Activated CD4-positive, alpha-beta T cell treated with anti-CD3 and anti-CD28 coated beads for 36 hours (primary cell): ENCODE measurements at regions not wholly inside any gene's neighbourhood (a gene's known extent, or its start where the extent isn't known, plus 50 kb on each side); places are given as distances from the start of the nearest gene placed in this dataset.

Experiments used
- ATAC-seq: fragments of 200-7000 bp; cut with Tn5 transposase; one replicate; pipeline ENCODE4 v1.10.0; 2021; ENCODE audit warnings: mild to moderate bottlenecking, moderate library complexity
- CTCF ChIA-PET: fragments of 350-600 bp; sonication (Branson Sonifier 250); formaldehyde crosslinking; loops from one replicate; lab custom pipeline; 2021; ENCODE audit warnings: antibody characterized with exemption; lab: Charles Lee
- POLR2A ChIA-PET: fragments of 350-600 bp; sonication (Branson Sonifier 250); formaldehyde crosslinking; loops from one replicate; lab custom pipeline; 2021; ENCODE audit warnings: antibody characterized with exemption, inconsistent platforms; lab: Charles Lee
- DNase-seq: peaks from one replicate; pipeline ENCODE4 v3.0.0-alpha.2; 2020
- H3K27ac Mint-ChIP-seq: one replicate; pipeline ENCODE4 v1.8.0; 2021; ENCODE audit warnings: mixed read lengths
- H3K27me3 Mint-ChIP-seq: one replicate; pipeline ENCODE4 v1.8.0; 2021; ENCODE audit warnings: mixed read lengths
- H3K36me3 Mint-ChIP-seq: one replicate; pipeline ENCODE4 v1.8.0; 2021; ENCODE audit warnings: low read depth, mixed read lengths
- H3K4me1 Mint-ChIP-seq: one replicate; pipeline ENCODE4 v1.8.0; 2021; ENCODE audit warnings: mixed read lengths
- H3K4me3 Mint-ChIP-seq: one replicate; pipeline ENCODE4 v1.8.0; 2021; ENCODE audit warnings: mild to moderate bottlenecking, moderate library complexity, mixed read lengths
- H3K9me3 Mint-ChIP-seq: one replicate; pipeline ENCODE4 v1.8.0; 2021; ENCODE audit warnings: low read depth, mixed read lengths
- intact Hi-C, 2 experiments: fragments of 100-400 bp; cut with DNase I in 1 of 2; cut with micrococcal nuclease in 1 of 2; formaldehyde crosslinking; loops; one replicate each; pipeline versions ENCODE4 v1.14.2 to v1.15.1; 2022 to 2024; cut with DNase I, micrococcal nuclease

DNA sequence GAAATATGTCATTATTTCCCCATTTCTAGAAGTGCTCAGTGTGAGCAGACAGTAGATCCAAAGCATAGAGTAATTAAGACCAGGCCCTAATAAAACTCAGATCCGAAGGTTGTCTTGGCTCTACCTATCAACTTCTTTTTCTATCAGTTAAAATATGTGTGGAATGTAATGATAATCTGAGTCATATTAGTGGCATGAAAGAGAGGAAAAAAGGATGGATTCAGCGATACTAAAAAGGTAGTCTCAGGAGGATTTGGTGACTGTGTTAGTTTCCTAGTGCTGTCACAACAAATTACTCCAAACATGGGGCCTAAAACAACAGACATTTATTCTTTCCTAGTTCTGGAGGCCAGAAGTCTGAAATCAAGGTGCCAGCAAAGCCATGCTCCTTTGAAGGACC, 103.7 kb upstream of the NABP1 start:
- Mint-ChIP-seq H3K27ac (peak overlapping the region; percentile 85), H3K36me3 (no peaks in the 10 kb centered on the region), H3K27me3 (no peaks in the 10 kb centered on the region), H3K4me1 (peaks cover 49% of the 10 kb centered on the region), H3K4me3 (no peak overlapping the region), H3K9me3 (no peaks in the 10 kb centered on the region)
- POLR2A ChIA-PET: no interaction called here
- ATAC-seq: no peak
- DNase-seq: no peak
- CTCF ChIA-PET: interaction anchor here (0.6 to 1.7 kb wide), 7 partner anchors 16 to 495 kb away, joined by 3 to 5 read pairs (median 3); no protein-coding TSS in a partner anchor
- intact Hi-C loops: loop anchor here in 1 of 2 experiments (5.0 kb wide), 2 partner anchors 43 to 168 kb away; no protein-coding TSS in a partner anchor

DNA sequence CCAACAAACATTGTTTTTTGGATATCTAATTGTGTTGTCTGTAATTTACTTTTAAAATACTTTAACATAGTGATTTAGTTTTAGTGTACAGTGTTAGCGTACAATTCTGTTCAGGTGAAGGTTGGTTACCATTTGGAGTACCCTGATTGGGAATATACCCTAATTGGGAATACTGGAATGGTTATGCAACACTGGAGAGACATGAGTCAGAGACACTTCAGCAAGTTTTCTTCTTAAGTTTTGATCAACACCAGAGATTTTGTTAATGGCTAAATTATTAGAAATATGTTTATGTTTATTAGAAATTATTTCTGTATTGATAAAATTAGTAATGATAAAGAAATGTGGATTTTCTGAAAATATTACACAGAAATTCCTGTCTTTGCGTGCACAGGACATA, 100.3 kb upstream of the NABP1 start:
- H3K9me3 Mint-ChIP-seq: no peaks in the 10 kb centered on the region
- no peaks in the 10 kb centered on the region for H3K36me3 Mint-ChIP-seq
- H3K27ac Mint-ChIP-seq: no peak overlapping the region
- ChIA-PET POLR2A (no interaction called here), CTCF (interaction anchor here (1.9 kb wide), 1 partner anchor 11 kb away, joined by 6 read pairs; no protein-coding TSS in a partner anchor)
- intact Hi-C loops: no loop called here
- peaks cover 20% of the 10 kb centered on the region for H3K4me1 Mint-ChIP-seq
- H3K27me3 Mint-ChIP-seq: no peaks in the 10 kb centered on the region
- no peak overlapping the region for H3K4me3 Mint-ChIP-seq
- DNase-seq (no peak), ATAC-seq (no peak)

DNA sequence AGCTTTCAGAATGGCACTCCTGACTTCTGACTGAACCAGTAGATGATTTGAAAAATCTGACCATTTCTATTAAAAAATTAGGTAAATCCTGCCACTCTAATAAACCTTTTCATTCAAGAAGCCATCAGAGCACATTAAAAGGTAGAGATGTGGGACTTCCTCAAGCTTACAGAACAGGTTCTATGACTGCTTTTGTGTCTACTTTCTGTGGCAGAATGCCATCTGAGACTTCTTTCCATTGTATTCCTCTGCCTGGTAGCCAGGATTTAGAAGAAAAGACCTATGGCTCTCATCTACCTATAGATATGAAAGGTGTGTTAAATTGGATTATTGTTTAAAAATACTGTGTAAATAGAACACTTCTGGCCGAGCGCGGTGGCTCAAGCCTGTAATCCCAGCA, 99.9 kb upstream of the NABP1 start:
- no peak for DNase-seq
- Mint-ChIP-seq H3K27ac (no peak overlapping the region), H3K36me3 (no peaks in the 10 kb centered on the region), H3K27me3 (no peaks in the 10 kb centered on the region), H3K9me3 (no peaks in the 10 kb centered on the region), H3K4me1 (peaks cover 16% of the 10 kb centered on the region), H3K4me3 (no peak overlapping the region)
- POLR2A ChIA-PET: no interaction called here
- CTCF ChIA-PET: interaction anchor here (0.9 to 1.9 kb wide), 2 partner anchors 11 to 22 kb away, joined by 3 to 6 read pairs; no protein-coding TSS in a partner anchor
- ATAC-seq: no peak
- intact Hi-C loops: no loop called here

DNA sequence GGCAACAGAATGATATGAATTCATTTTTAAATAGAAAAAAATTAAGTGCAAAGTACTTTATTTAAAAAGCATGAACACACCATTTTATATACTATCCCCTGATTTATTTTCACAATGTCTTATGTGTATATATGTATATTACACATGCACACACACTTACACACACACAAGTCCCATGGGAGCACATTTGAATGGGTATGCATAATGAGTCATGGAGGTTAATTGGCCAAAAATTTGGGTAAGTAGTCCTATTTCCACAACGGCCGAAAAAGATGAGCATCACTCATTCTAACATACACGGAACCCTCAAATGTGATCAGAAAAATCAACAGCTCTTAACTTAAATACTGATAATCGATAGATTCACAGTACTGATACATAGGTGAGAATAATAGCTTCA, 97.4 kb upstream of the NABP1 start:
- no peak for DNase-seq

DNA sequence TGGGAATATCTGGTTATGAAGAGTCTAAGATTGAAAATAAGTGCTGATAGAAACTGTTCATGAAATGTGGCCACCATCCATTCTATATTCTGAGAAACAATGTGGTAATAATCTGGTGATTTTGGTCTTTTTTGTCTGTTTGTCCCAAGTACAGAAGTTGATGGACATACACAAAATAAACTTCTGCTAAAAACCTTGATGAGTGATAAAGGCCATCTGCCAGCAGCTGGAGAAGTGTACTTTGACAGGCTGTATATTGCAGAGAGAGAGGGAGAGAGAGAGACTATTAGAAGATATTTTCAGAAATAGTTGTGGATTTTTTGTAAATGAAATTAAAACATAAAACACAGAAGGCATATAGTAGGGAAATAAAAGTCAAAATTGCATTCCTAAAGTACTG, 96.9 kb upstream of the NABP1 start:
- no peak overlapping the region for H3K27ac Mint-ChIP-seq

More for the DNA sequence above, 97.4 kb upstream of the NABP1 start:
- H3K4me3 Mint-ChIP-seq: no peak overlapping the region
- no peaks in the 10 kb centered on the region for H3K27me3 Mint-ChIP-seq
- no peaks in the 10 kb centered on the region for H3K9me3 Mint-ChIP-seq
- ChIA-PET POLR2A (no interaction called here), CTCF (no interaction called here)
- intact Hi-C loops: no loop called here
- no peaks in the 10 kb centered on the region for H3K4me1 Mint-ChIP-seq
- no peak overlapping the region for H3K27ac Mint-ChIP-seq
- no peak for ATAC-seq
- H3K36me3 Mint-ChIP-seq: no peaks in the 10 kb centered on the region

DNA sequence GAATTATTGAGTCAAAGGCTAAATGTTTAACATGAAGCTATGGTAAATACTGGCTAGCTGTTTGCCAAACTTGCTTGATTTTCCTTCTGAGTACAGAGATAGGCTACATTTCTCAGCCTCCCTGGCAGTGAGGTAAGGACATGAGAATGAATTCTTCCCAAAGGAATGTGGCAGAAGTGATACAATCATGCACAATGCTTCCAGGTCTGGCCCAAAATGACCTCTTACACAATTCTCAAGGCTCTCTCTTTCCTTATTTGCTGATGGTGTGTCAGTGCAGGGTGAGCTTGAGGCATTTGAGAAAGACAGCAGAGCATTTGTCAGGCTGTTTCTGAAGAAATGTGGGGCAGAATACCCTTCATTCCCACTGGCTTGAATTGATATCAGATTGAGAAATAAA, 95.6 kb upstream of the NABP1 start:
- no peaks in the 10 kb centered on the region for H3K36me3 Mint-ChIP-seq
- CTCF ChIA-PET: interaction anchor here (0.8 kb wide), 1 partner anchor 34 kb away, joined by 3 read pairs; no protein-coding TSS in a partner anchor
- DNase-seq (no peak), ATAC-seq (no peak)
- no peaks in the 10 kb centered on the region for H3K27me3 Mint-ChIP-seq
- no peaks in the 10 kb centered on the region for H3K4me1 Mint-ChIP-seq
- H3K4me3 Mint-ChIP-seq: no peak overlapping the region
- intact Hi-C loops: no loop called here
- H3K9me3 Mint-ChIP-seq: no peaks in the 10 kb centered on the region
- POLR2A ChIA-PET: interaction anchor here (0.7 kb wide), 1 partner anchor 8 kb away, joined by 3 read pairs; no protein-coding TSS in a partner anchor
- no peak overlapping the region for H3K27ac Mint-ChIP-seq

More for the DNA sequence above, 96.9 kb upstream of the NABP1 start:
- Mint-ChIP-seq H3K4me3 (no peak overlapping the region), H3K36me3 (no peaks in the 10 kb centered on the region), H3K27me3 (no peaks in the 10 kb centered on the region), H3K9me3 (no peaks in the 10 kb centered on the region), H3K4me1 (no peaks in the 10 kb centered on the region)
- intact Hi-C loops: no loop called here
- ATAC-seq (no peak), DNase-seq (no peak)
- ChIA-PET POLR2A (no interaction called here), CTCF (no interaction called here)

DNA sequence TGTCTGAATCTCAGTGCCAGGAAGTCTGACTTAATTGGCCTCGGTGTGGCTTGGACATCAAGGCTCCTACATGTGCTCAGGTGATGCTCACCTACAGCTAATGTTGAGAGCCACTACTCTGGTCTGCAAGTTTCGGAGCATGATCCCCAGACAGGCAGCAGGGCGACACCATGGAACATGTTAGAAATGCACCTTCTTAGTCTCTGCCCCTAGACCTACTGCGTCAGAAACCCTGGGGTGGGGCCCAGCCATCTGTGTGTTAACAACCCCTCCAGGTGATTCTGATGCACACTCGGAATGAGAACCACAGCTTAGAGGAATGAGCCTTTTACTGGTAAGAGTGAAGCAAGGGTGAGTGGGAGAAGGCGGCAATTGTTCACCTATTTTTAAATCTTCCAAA, 86.9 kb upstream of the NABP1 start:
- no peaks in the 10 kb centered on the region for H3K27me3 Mint-ChIP-seq
- H3K4me3 Mint-ChIP-seq: no peak overlapping the region
- no peak overlapping the region for H3K27ac Mint-ChIP-seq
- H3K9me3 Mint-ChIP-seq: no peaks in the 10 kb centered on the region
- intact Hi-C loops: no loop called here
- no peak for ATAC-seq
- ChIA-PET POLR2A (no interaction called here), CTCF (no interaction called here)
- H3K36me3 Mint-ChIP-seq: no peaks in the 10 kb centered on the region
- peaks cover 4% of the 10 kb centered on the region for H3K4me1 Mint-ChIP-seq
- no peak for DNase-seq

DNA sequence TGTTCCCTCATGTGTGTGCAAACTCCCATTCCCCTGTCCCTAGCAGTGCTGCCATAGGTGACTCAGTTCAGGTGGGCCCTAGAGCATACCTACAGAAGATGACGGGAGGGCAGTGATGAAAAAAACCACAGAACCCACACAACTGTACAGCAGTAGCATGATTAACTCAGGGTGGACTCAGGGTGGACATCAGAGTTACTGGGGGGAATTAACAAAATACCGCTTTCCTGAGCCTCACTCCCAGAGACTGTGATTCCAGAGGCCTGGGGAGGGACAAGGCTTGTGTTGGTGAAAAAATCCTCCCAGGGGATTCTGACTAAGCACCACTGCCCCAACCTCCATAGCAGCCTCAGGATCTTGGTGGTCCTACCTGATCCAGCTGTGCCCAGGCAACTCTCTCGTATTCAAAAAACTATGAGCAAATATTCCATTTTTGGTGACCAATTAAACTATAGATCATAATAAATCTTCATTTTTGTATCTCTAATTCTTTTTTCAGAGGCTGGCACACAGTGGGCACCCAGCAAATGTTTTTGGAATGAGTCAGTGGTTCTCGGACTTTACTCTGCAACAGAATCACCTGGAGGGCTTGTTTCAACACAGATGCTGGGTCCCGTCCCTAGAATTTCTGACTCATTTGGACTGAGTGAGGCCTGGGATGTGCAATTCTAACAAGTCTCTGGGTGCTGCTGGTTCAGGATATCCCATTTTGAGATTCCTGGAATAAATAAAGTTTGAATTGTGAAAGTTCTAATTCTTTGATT, 84.1 kb upstream of the NABP1 start:
- H3K36me3 Mint-ChIP-seq: no peaks in the 10 kb centered on the region
- no peak overlapping the region for H3K27ac Mint-ChIP-seq
- H3K9me3 Mint-ChIP-seq: no peaks in the 10 kb centered on the region
- H3K27me3 Mint-ChIP-seq: no peaks in the 10 kb centered on the region
- CTCF ChIA-PET: no interaction called here
- intact Hi-C loops: no loop called here
- DNase-seq: no peak
- no peak for ATAC-seq
- no peak overlapping the region for H3K4me3 Mint-ChIP-seq
- POLR2A ChIA-PET: no interaction called here
- no peaks in the 10 kb centered on the region for H3K4me1 Mint-ChIP-seq

DNA sequence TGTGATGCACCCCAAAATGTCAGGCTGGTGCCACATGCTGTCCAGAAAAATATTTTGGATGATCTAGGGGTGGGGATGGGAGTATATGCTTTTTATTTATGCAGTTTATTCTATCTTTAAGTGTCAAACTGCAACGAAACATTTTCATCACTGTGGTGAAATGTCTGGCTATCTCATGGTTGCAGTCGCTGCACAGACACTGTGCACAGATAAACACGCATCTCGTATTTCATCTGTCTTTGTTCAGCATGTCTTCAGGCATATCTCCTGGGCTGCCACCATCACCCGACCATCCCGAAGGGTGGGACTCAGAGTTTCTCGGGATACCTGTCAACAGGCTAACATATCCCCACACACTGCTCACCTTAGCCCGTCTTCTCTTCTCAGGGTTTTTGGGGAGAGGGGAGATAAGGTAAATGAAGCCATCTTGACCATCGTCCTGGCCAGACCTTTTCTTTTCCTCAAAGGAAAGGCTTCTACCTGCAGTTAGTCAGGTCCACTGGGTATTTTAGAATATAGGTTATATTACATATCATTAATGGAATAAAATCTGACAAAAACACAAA, 80.7 kb upstream of the NABP1 start:
- no peak for ATAC-seq
- ChIA-PET POLR2A (no interaction called here), CTCF (no interaction called here)
- no peak overlapping the region for H3K4me3 Mint-ChIP-seq
- H3K36me3 Mint-ChIP-seq: no peaks in the 10 kb centered on the region
- no peaks in the 10 kb centered on the region for H3K9me3 Mint-ChIP-seq
- intact Hi-C loops: no loop called here
- no peaks in the 10 kb centered on the region for H3K4me1 Mint-ChIP-seq
- DNase-seq: no peak
- no peaks in the 10 kb centered on the region for H3K27me3 Mint-ChIP-seq
- H3K27ac Mint-ChIP-seq: no peak overlapping the region

DNA sequence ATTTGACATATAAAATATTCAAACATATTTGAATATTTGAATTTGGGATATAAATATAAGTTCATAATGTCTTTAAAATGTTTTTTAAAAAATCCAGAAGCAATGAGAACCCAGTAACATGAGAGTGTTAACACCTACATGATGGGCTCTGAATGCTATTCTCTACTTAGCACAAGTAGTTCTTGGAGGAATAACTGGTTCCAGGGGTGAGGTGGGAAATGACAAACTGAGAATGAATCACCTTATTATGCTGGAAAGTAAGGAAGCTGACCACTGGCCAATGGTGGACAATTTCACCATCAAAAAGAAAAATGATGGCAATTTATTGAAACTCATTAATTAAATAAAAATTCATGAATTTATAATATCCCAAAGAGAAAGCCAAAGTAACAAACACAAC, 79.6 kb upstream of the NABP1 start:
- ATAC-seq: no peak
- Mint-ChIP-seq H3K36me3 (no peaks in the 10 kb centered on the region), H3K27me3 (no peaks in the 10 kb centered on the region), H3K27ac (no peak overlapping the region), H3K4me3 (no peak overlapping the region), H3K4me1 (no peaks in the 10 kb centered on the region), H3K9me3 (no peaks in the 10 kb centered on the region)
- intact Hi-C loops: no loop called here
- ChIA-PET POLR2A (no interaction called here), CTCF (no interaction called here)
- no peak for DNase-seq

DNA sequence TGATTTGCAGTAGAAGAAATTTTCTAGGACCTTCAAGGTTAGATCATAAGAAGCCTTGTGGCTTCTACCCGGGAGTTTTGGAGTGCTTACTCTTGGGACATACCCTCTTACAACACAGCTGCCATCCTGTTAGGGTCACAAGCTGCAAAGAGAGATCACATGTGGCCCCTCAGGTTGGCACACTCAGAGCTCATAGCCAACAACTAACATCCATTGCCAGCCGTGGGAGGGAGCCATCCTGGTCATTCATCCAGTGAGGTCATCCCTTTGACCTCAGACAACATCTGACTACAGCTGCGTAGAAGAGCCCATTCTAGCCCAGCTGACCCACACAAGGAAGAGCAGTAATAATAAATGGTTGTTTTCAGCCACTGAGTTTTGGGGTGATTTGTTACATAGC, 76.9 kb upstream of the NABP1 start:
- POLR2A ChIA-PET: no interaction called here
- Mint-ChIP-seq H3K27me3 (no peaks in the 10 kb centered on the region), H3K9me3 (no peaks in the 10 kb centered on the region), H3K4me1 (no peaks in the 10 kb centered on the region), H3K36me3 (no peaks in the 10 kb centered on the region), H3K27ac (no peak overlapping the region), H3K4me3 (no peak overlapping the region)
- no peak for ATAC-seq
- CTCF ChIA-PET: interaction anchor here (0.8 to 1.0 kb wide), 2 partner anchors 46 to 174 kb away, joined by 3 read pairs; no protein-coding TSS in a partner anchor
- no peak for DNase-seq
- intact Hi-C loops: no loop called here

DNA sequence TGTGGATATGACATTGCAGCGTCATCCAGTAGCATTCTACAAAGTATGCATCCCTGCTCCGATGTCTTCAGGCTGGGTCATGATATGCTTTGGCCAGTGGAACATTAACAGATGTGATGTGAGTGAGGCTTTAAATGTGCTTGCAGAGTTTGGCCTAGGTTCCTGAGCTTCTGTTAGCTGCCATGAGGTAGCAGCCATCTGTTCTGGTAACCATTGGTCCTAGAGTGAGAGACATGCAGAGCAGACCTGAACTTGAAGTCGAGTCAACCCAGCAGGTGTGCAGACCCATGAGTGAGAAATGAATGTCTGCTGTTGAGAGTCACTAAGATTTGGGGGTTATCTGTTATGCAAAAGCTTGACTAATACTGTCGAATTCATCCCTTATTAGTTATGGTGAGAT, 73.8 kb upstream of the NABP1 start:
- no peaks in the 10 kb centered on the region for H3K9me3 Mint-ChIP-seq
- ATAC-seq (no peak), DNase-seq (no peak)
- H3K36me3 Mint-ChIP-seq: no peaks in the 10 kb centered on the region
- H3K27ac Mint-ChIP-seq: no peak overlapping the region
- H3K4me3 Mint-ChIP-seq: no peak overlapping the region
- intact Hi-C loops: no loop called here
- CTCF ChIA-PET: no interaction called here
- peaks cover 1% of the 10 kb centered on the region for H3K4me1 Mint-ChIP-seq
- POLR2A ChIA-PET: interaction anchor here (0.5 kb wide), 1 partner anchor 78 kb away, joined by 3 read pairs; no protein-coding TSS in a partner anchor
- no peaks in the 10 kb centered on the region for H3K27me3 Mint-ChIP-seq
